AG04450 (cell line): ENCODE measurements at regions not wholly inside any gene's neighbourhood (a gene's known extent, or its start where the extent isn't known, plus 50 kb on each side); places are given as distances from the start of the nearest gene placed in this dataset.

Source experiments
- CTCF ChIA-PET: fragments of 300-600, 350-600 bp; formaldehyde crosslinking; extraction: SDS; loops from one replicate; lab custom pipeline; 2022; ENCODE audit warnings: antibody characterized with exemption, inconsistent platforms; lab: Charles Lee
- POLR2A ChIA-PET: fragments of 350-600 bp; formaldehyde crosslinking; extraction: SDS; loops from one replicate; lab custom pipeline; 2021; ENCODE audit warnings: antibody characterized with exemption, inconsistent platforms; lab: Yijun Ruan, JAX
- DNase-seq: peaks from one replicate; pipeline ENCODE4 v3.0.0-alpha.2; 2011; ENCODE audit warnings: low read depth, low spot score
- H3K27ac ChIP-seq: one replicate; pipeline ENCODE4 v1.5.1; 2012; ENCODE audit warnings: low read depth, low read length, control low read depth
- H3K27me3 ChIP-seq: one replicate; pipeline ENCODE4 v1.6.0; 2012; ENCODE audit warnings: low read length; ENCODE audit not compliant: control insufficient read depth, insufficient read depth
- H3K4me3 ChIP-seq: 2 replicates; pipeline ENCODE4 v1.5.1; 2011; ENCODE audit warnings: mild to moderate bottlenecking, low read depth, low read length, control low read depth
- H3K9me3 ChIP-seq: 2 replicates; pipeline ENCODE4 v1.5.1; 2012; ENCODE audit warnings: low read length; ENCODE audit not compliant: control insufficient read depth, insufficient read depth
- CTCF ChIP-seq: IDR thresholded peaks from 2 replicates; pipeline ENCODE4 v1.5.1; 2011; ENCODE audit warnings: low read depth, low read length, control low read depth, inconsistent platforms

GRCh38 chr20:50258790-50259483, 68.3 kb downstream of the CEBPB start:
- TF ChIP-seq CTCF: no peak

GRCh38 chr20:50259705-50260478, 69.3 kb downstream of the CEBPB start:
- H3K4me3 ChIP-seq: no peak overlapping the region
- H3K27me3 ChIP-seq: no peaks in the 10 kb centered on the region
- no peak overlapping the region for H3K27ac ChIP-seq
- CTCF ChIA-PET: interaction anchor here (0.8 kb wide), 1 partner anchor 81 kb away, joined by 6 read pairs; no protein-coding TSS in a partner anchor
- POLR2A ChIA-PET: interaction anchor here (1.5 kb wide), 1 partner anchor 25 kb away, joined by 4 read pairs; no protein-coding TSS in a partner anchor
- DNase-seq: no peak
- no peaks in the 10 kb centered on the region; the same call in 1 of the 2 replicates for H3K9me3 ChIP-seq
- no peak for TF ChIP-seq CTCF

More at GRCh38 chr20:50258790-50259483, 68.3 kb downstream of the CEBPB start:
- ChIA-PET CTCF (no interaction called here), POLR2A (no interaction called here)
- H3K4me3 ChIP-seq: no peak overlapping the region
- no peaks in the 10 kb centered on the region; the same call in 1 of the 2 replicates for H3K9me3 ChIP-seq
- no peak for DNase-seq
- H3K27me3 ChIP-seq: no peaks in the 10 kb centered on the region
- H3K27ac ChIP-seq: no peak overlapping the region

- ChIA-PET POLR2A (interaction anchor here (1.5 kb wide), 1 partner anchor 25 kb away, joined by 4 read pairs; no protein-coding TSS in a partner anchor), CTCF (interaction anchor here (0.8 kb wide), 1 partner anchor 82 kb away, joined by 6 read pairs; no protein-coding TSS in a partner anchor)
- DNase-seq: no peak
- H3K9me3 ChIP-seq: no peaks in the 10 kb centered on the region; the same call in 1 of the 2 replicates
- no peak overlapping the region for H3K4me3 ChIP-seq
- no peaks in the 10 kb centered on the region for H3K27me3 ChIP-seq
- no peak overlapping the region for H3K27ac ChIP-seq
- TF ChIP-seq CTCF: no peak
These were observed 70.0 kb downstream of the CEBPB start for GRCh38 chr20:50260479-50261221.

- TF ChIP-seq CTCF: no peak
- ChIA-PET CTCF (no interaction called here), POLR2A (no interaction called here)
- no peak for DNase-seq
- Histone ChIP-seq H3K27me3 (no peaks in the 10 kb centered on the region), H3K4me3 (no peak overlapping the region), H3K27ac (no peak overlapping the region), H3K9me3 (no peaks in the 10 kb centered on the region; the same call in 1 of the 2 replicates)
These were observed 71.0 kb downstream of the CEBPB start for GRCh38 chr20:50261471-50262212.
